Neural progenitor cell (in vitro differentiated cells): ENCODE measurements at regions not wholly inside any gene's neighbourhood (a gene's known extent, or its start where the extent isn't known, plus 50 kb on each side); places are given as distances from the start of the nearest gene placed in this dataset.

Experiments
- DNase-seq: peaks from one replicate; pipeline ENCODE4 v3.0.0-alpha.2; 2016; ENCODE audit warnings: low spot score
- H2AFZ ChIP-seq: fragments of 200-600 bp; sonication (generic); replicated peaks from 2 replicates; pipeline ENCODE4 v1.6.1; 2016; ENCODE audit warnings: antibody characterized with exemption
- H3F3A ChIP-seq: fragments of 200-600 bp; sonication (generic); 2 replicates; pipeline ENCODE4 v1.6.1; 2016; ENCODE audit warnings: antibody characterized with exemption, low read depth
- H3K27ac ChIP-seq: fragments of 200-600 bp; sonication (generic); 2 replicates; pipeline ENCODE4 v1.5.1; 2016; ENCODE audit warnings: mild to moderate bottlenecking
- H3K27me3 ChIP-seq: fragments of 200-600 bp; sonication (generic); 2 replicates; pipeline ENCODE4 v1.6.1; 2016; ENCODE audit warnings: mild to moderate bottlenecking, moderate library complexity
- H3K36me3 ChIP-seq: fragments of 200-600 bp; sonication (generic); 2 replicates; pipeline ENCODE4 v1.5.1; 2016
- H3K4me1 ChIP-seq: fragments of 200-600 bp; sonication (generic); 2 replicates; pipeline ENCODE4 v1.6.1; 2016; ENCODE audit warnings: mixed run types
- H3K4me2 ChIP-seq: fragments of 200-600 bp; sonication (generic); 2 replicates; pipeline ENCODE4 v1.6.1; 2016
- H3K4me3 ChIP-seq: fragments of 200-600 bp; sonication (generic); 2 replicates; pipeline ENCODE4 v1.5.1; 2016
- H3K79me2 ChIP-seq: fragments of 200-600 bp; sonication (generic); 2 replicates; pipeline ENCODE4 v1.6.1; 2016; ENCODE audit warnings: low read depth
- H3K9ac ChIP-seq: fragments of 200-600 bp; sonication (generic); 2 replicates; pipeline ENCODE4 v1.6.1; 2016
- H3K9me3 ChIP-seq: fragments of 200-600 bp; sonication (generic); 2 replicates; pipeline ENCODE4 v1.5.1; 2016; ENCODE audit warnings: low read depth
- H4K20me1 ChIP-seq: fragments of 200-600 bp; sonication (generic); 2 replicates; pipeline ENCODE4 v1.6.1; 2016; ENCODE audit warnings: low read depth
- H3K27ac Mint-ChIP-seq: 3 replicates; pipeline ENCODE4 v1.8.0; 2021; ENCODE audit warnings: mixed read lengths
- H3K27me3 Mint-ChIP-seq: 2 replicates; pipeline ENCODE4 v1.8.0; 2022; ENCODE audit warnings: low read depth, mild to moderate bottlenecking, inconsistent platforms, moderate library complexity, mixed read lengths; ENCODE audit not compliant: insufficient read depth
- H3K36me3 Mint-ChIP-seq: 3 replicates; pipeline ENCODE4 v1.8.0; 2021; ENCODE audit warnings: mixed read lengths
- H3K4me1 Mint-ChIP-seq: 3 replicates; pipeline ENCODE4 v1.8.0; 2021; ENCODE audit warnings: mixed read lengths
- H3K4me3 Mint-ChIP-seq: 3 replicates; pipeline ENCODE4 v1.8.0; 2021; ENCODE audit warnings: mild to moderate bottlenecking, moderate library complexity, mixed read lengths
- H3K9me3 Mint-ChIP-seq: 3 replicates; pipeline ENCODE4 v1.8.0; 2020; ENCODE audit warnings: mixed read lengths
- CTCF ChIP-seq: fragments of 200-600 bp; sonication (generic); IDR thresholded peaks from 2 replicates; pipeline ENCODE4 v1.5.1; 2017; ENCODE audit warnings: antibody characterized with exemption, mild to moderate bottlenecking
- EZH2 ChIP-seq: fragments of 200-600 bp; sonication (generic); IDR thresholded peaks from 2 replicates; pipeline ENCODE4 v1.6.1; 2017; ENCODE audit warnings: antibody characterized with exemption, mild to moderate bottlenecking, moderate library complexity
- EZH2phosphoT487 ChIP-seq: fragments of 200-600 bp; sonication (generic); IDR thresholded peaks from 2 replicates; pipeline ENCODE4 v1.6.1; 2017; ENCODE audit warnings: antibody characterized with exemption

DNA sequence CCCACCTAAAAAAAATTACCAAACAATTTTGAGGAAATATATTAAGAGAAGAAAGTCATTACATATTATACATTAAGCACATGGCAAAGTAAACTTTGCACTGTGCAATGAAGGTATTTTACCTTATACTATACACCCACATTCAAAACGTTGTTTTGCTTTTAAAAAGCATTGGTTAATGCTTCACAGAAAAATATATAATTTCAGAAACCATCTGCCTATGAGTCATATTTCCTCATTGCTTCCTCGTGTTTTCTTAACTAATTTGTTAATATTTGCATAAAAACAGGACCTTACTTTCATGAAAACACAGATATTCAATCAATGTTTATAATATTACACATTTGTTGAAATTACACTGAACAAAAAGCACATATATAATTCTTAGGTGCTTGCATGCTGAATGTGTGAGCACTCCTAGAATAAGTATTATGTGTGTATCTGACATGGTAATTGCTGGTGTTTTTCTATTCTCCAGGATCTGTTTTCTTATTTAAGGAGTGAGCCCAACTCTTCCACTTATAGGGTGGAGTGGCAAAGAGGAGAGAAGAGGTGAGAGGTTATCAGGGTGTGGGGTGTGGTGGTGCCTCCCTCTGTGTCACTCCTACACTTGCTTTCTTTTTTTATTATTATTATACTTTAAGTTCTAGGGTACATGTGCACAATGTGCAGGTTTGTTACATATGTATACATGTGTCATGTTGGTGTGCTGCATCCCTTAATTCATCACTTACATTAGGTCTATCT lies 95.1 kb upstream of the IQCM start:
- Histone ChIP-seq H3K4me3 (no peak overlapping the region), H3K27ac (no peak overlapping the region), H3K4me2 (no peak overlapping the region), H3K9ac (no peak overlapping the region), H3K9me3 (no peaks in the 10 kb centered on the region), H3K27me3 (no peaks in the 10 kb centered on the region), H3K4me1 (no peaks in the 10 kb centered on the region), H4K20me1 (no peaks in the 10 kb centered on the region), H3K79me2 (no peaks in the 10 kb centered on the region), H2AFZ (no peak overlapping the region), H3F3A (no peaks in the 10 kb centered on the region), H3K36me3 (no peaks in the 10 kb centered on the region)
- Mint-ChIP-seq H3K9me3 (no peaks in the 10 kb centered on the region), H3K36me3 (no peaks in the 10 kb centered on the region), H3K4me3 (no peak overlapping the region), H3K27ac (no peak overlapping the region), H3K27me3 (peaks cover 2% of the 10 kb centered on the region), H3K4me1 (peaks cover 10% of the 10 kb centered on the region)
- no peak for DNase-seq
- TF ChIP-seq EZH2 = no peak
- no peak for TF ChIP-seq EZH2phosphoT487
- TF ChIP-seq CTCF = no peak

GRCh38 chr4:149911354-149911753 lies 95.7 kb upstream of the IQCM start:
- Histone ChIP-seq H2AFZ (no peak overlapping the region), H3K4me3 (no peak overlapping the region), H3K9ac (no peak overlapping the region), H4K20me1 (no peaks in the 10 kb centered on the region), H3K9me3 (no peaks in the 10 kb centered on the region), H3K36me3 (no peaks in the 10 kb centered on the region), H3K4me2 (no peak overlapping the region), H3F3A (no peaks in the 10 kb centered on the region), H3K27ac (no peak overlapping the region), H3K27me3 (no peaks in the 10 kb centered on the region), H3K4me1 (no peaks in the 10 kb centered on the region), H3K79me2 (no peaks in the 10 kb centered on the region)
- no peaks in the 10 kb centered on the region for H3K36me3 Mint-ChIP-seq
- no peaks in the 10 kb centered on the region for H3K9me3 Mint-ChIP-seq
- no peak overlapping the region for H3K4me3 Mint-ChIP-seq
- TF ChIP-seq CTCF (no peak), EZH2phosphoT487 (no peak), EZH2 (no peak)
- no peak overlapping the region for H3K27ac Mint-ChIP-seq
- H3K27me3 Mint-ChIP-seq = peaks cover 2% of the 10 kb centered on the region
- H3K4me1 Mint-ChIP-seq = peaks cover 5% of the 10 kb centered on the region
- DNase-seq = no peak

DNA sequence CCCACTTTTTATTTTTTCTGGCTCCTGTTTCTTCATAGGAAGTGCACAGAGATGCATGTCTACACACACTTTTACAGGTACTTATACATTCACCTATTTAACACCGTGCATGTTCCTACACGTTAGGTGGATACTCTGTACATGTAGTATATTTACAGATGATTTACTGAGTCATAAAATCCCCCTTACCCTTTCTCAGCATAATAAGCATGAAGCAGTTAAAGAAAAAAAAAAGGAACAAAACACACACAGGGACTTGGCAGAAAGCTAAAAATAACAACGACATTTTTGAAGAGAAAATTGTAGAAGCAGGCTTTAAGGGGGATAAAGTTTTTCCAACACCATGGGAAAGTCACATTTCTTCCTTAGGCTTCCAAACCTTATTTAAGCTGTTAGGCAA lies 96.4 kb upstream of the IQCM start:
- H3K36me3 ChIP-seq = no peaks in the 10 kb centered on the region
- no peaks in the 10 kb centered on the region for H3K79me2 ChIP-seq
- no peaks in the 10 kb centered on the region for H3K27me3 ChIP-seq
- DNase-seq = no peak
- Mint-ChIP-seq H3K36me3 (no peaks in the 10 kb centered on the region), H3K4me3 (no peak overlapping the region), H3K9me3 (no peaks in the 10 kb centered on the region), H3K27me3 (peaks cover 2% of the 10 kb centered on the region), H3K27ac (no peak overlapping the region), H3K4me1 (peaks cover 5% of the 10 kb centered on the region)
- H4K20me1 ChIP-seq = no peaks in the 10 kb centered on the region
- H3K9ac ChIP-seq = no peak overlapping the region
- no peak overlapping the region for H3K27ac ChIP-seq
- H3K4me1 ChIP-seq = no peaks in the 10 kb centered on the region
- H3K9me3 ChIP-seq = no peaks in the 10 kb centered on the region
- H3K4me2 ChIP-seq = no peak overlapping the region
- no peak overlapping the region for H2AFZ ChIP-seq
- no peaks in the 10 kb centered on the region for H3F3A ChIP-seq
- H3K4me3 ChIP-seq = no peak overlapping the region
- TF ChIP-seq CTCF (no peak), EZH2 (no peak), EZH2phosphoT487 (no peak)
